ENCODE measurements at regions not wholly inside any gene's neighbourhood (a gene's known extent, or its start where the extent isn't known, plus 50 kb on each side); places are given as distances from the start of the nearest gene placed in this dataset.

DNA sequence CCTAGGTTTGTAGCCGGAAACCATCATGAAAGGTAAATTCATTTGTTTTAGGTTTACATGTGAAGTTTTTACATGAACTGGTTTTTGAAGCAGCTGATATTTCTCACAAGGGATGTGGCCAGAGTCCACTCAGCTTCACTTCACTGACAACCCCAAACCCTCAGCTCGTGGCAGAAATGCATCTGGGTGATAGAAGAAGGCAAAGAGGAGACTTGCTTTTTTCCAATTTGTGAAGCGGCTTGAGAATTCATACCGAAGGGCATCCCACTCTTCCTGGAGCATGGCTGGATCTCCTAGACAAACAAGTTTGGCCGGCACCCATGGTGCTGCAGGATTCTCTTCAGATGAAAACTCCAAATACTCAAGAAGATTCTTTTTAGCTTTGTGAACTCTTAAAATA is 392.8 kb upstream of the CNR1 start:
- DNase-seq (ENCODE audit: low read depth) = no peak

- DNase-seq (ENCODE audit: low read depth) = no peak
These were observed 390.5 kb upstream of the CNR1 start for GRCh38 chr6:88556663-88557062.

DNA sequence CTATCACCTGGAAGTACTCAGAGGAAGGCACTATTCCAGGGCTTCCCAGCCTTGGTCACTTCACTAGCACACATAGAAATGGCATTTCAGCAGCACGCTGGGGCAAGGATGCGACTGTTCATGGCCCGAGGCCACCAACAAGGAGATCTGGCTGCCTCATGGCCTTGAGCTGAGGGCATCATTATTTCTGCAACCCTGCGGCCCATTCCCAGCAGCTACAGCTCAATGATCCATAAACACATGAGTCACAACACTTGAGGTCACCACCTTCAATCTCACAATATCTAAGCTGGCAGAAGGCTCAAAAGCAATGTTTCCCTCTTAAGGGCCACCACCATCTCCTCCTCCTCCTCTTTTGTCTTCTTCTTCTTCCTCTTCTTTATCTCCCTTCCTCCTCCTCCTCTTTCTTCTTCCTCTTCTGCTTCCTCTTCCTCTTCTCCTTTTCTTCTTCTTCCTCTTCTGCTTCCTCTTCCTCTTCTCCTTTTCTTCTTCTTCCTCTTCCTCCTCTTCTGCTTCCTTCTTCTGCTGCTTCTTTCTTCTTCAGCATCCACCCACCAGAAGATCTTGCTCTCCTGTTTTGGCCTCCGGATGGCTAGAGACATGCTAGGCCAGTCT is 382.9 kb upstream of the CNR1 start:
- peak; percentile 6 for DNase-seq (ENCODE audit: low read depth)

GRCh38 chr6:88547768-88548167 is 381.6 kb upstream of the CNR1 start:
- DNase-seq (ENCODE audit: low read depth) = peak; percentile 32

GRCh38 chr6:88545991-88546390 is 379.8 kb upstream of the CNR1 start:
- no peak for DNase-seq (ENCODE audit: low read depth)

- DNase-seq (ENCODE audit: low read depth) = no peak
These were observed 379.0 kb upstream of the CNR1 start for GRCh38 chr6:88544986-88545612.

GRCh38 chr6:88539295-88539764 is 373.2 kb upstream of the CNR1 start:
- DNase-seq (ENCODE audit: low read depth) = no peak

DNA sequence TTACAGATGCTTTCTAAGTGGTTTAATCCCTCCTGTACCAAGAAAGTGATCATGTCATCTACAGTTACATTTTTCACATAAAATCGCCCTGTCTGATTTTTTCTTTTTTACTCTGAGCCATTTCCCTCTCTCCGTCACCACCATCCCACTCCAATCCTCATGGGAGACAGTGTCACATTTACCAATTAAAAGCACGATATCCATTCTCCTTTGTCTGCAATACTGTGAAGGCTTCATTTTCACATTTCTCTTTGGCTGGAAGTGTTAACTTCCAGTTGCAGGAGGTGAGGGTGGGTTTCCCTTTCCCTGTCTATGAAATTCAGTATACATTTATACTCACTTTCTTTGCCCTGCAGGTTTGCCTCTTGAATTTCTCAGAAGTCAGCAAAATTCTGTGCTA is 372.7 kb upstream of the CNR1 start:
- DNase-seq (ENCODE audit: low read depth) = no peak

DNA sequence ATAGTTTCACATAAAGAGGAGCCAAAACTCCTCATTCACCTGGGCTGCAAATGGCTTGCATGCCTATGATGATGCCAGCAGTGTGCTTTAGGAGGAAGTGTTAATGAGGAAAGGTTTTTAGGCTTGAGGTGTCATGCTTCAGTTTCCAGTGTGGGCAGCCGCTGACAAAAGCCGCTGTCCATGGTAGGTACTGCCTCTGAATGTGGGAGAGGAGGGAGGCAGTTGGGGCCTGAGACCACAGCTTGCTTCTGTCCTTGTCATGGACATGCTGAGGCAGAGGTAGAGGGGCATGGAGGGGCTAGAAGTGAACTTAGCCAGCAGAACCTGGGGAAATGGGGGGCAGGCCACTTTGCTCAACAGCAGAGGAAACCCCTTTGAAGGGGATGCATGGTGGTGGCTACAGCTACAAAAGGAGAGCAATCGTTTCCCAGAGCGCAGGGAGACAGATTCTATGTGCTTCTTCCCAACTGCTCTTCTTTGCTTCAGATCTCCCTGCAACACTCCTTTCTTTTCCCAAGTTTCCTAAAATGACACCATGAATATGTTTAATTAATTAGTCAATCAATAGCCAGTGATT is 372.1 kb upstream of the CNR1 start:
- no peak for DNase-seq (ENCODE audit: low read depth)

DNA sequence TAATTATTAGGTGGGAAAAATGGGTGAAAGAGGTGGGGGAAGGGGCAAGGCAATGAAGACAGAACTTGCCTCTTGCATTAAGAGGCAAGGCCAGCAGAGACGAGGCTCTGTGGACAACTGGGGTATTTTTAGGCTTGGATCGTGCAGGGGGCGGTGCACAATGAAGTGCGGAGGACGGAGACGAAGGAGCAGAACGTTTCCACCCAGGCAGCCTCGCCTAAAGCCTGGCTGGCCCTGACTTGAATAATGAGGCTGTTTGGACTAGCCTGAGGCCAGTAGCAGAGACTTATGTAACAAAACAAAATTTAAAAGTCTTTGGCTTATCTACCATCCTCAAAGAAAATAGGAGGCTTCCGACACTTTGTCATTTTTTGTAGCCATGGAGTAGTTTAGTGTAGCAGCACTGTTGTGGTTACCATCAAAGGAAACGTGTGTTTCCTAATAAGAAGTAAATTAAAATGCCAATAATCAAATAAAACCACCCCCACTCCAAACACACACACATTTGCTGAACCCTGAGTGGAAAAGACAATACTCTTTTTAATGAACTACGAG is 370.0 kb upstream of the CNR1 start:
- no peak for DNase-seq (ENCODE audit: low read depth)

DNA sequence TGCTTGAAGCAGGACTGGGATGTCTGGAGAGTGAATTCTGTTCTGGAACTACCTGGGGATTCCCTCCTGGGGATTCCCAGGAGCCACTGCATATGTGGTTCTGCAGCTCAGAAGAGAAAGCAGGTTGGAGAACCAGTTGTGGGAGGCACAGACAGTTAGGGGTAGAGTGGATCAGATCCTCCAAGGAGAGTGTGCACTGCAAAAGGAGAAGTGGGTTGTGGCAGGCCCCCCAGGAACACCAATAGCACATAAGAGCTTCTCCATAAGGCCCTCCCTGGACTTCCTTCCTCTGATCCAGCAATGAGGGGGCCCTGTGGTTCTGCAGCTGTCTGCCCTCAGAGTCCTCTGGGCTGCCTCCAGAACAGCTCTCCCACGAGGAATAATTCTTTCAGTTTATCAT is 369.2 kb upstream of the CNR1 start:
- no peak for DNase-seq (ENCODE audit: low read depth)

GRCh38 chr6:88532241-88532860 is 366.2 kb upstream of the CNR1 start:
- no peak for DNase-seq (ENCODE audit: low read depth)

DNA sequence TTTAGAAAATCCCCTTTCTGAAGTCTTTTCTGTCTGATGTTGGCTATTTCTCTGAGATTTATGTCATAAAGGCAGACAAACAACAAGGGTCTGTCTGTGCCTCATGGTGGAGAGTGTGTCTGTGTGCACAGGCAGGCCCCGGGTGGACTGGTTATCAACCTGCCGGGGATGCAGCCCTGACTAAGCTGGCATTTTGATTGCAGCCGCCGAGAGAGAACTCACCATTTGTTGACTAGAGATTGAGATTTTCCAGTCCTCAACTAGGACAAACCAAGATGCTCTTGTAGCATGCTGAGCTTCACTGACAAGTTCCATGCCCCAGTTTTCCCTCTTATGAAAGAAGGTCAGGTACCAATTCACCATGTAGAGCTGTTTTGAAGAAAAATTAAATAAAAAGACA is 363.6 kb upstream of the CNR1 start:
- DNase-seq (ENCODE audit: low read depth) = no peak

DNA sequence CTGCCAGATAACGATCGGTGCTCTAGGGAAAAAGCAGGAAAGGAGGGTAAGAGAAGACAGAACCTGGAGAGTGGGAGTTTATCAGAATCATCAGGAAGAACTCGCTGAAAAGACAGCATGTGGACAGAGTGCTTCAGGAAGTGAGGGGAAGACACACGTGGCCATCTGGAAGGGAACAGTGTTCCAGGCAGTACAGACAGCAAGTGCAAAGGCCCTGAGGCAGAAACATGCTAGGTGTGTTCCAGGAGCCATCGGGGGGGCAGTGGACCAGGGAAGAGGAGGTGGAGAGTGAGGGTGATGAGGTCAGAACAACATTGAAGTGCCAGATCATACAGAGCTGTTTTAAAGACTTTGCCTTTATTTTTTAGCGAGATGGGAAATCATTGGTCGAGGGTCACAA is 354.3 kb upstream of the CNR1 start:
- no peak for DNase-seq (ENCODE audit: low read depth)

DNA sequence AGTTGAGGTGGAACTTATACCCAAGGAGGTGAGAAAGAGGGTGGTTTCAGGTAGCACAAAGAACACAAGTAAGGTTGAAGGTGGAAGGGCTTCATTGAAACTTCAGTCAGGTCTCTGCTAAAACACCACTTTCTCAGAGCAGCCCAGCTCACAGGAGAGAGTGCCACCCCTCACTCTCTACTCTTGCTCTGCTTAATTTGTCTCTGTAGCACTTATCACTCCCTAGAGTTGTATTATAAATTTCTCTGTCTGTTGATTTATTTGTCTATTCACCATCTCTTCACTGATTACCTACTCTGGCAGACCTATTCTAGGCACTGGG is 353.8 kb upstream of the CNR1 start:
- no peak for DNase-seq (ENCODE audit: low read depth)

DNA sequence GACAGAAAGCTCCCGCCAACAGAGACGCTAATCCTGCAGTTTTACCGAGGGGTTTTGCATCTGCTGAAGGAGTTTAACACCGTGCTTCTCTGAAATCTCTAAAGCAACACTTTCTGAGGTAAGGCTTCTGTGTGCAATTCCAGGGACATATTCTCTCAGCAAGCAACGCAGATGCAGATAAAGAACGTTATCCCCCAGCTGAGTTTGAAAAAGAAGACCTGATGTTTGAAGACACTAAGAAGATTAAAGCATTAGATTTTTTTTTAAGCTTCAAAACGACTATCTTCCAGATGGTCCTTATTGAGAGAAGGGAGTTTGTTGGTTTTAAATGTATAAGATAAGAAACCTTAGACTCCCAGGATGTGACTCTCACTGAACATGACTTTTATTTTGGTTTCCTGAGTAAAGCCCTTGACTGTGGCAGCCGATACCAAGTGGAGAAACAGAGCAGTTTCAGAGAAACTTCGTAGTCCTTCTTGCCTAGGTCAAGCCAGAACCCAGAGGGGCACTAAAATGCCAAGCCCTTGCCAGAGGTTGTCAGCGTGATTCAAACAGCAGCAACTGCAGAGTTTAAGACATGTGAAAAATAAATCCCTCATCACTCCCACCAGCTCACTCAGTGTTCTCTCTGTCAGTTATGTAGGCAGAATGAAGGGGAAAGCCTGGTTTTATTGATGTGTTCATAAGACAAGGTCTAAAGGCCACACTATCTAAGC is 353.3 kb upstream of the CNR1 start:
- DNase-seq (ENCODE audit: low read depth) = no peak

DNA sequence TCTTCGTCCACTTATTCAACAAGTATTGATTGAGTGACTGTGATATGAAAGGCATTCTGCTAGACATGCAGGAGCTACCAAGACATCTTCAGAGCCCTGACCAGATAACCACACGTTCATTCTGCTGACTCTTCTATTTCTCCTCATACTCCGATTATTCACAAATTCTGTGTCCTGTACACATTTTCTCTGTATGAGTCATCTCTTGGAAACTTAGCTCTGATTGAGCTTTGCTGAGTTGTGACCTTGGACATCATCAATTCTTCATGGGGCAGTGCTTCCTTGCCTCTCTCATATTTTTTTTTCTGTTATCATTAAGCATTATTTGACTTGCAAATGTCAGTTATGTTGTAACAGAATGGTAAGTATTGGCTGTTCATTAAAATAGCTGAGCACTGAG is 351.6 kb upstream of the CNR1 start:
- no peak for DNase-seq (ENCODE audit: low read depth)

DNA sequence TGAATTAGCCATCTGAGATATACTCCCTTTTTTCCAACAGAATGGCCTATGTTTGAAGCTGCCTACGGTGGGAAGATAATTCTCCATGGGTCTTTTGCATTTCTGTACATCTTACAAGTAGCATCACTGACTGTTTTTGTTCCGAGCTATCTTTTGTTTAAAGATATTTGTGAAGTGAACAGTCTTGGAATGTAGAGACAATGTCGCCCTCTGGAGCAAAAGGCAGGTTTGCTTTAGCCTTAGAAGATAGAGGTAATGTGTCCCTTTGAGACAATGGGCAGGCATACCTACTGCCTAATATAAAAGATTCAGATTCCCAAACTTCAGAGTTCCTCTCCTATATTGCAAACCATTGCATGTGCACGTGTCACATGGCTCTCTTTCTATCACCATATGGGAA is 347.8 kb upstream of the CNR1 start:
- DNase-seq (ENCODE audit: low read depth) = no peak

DNA sequence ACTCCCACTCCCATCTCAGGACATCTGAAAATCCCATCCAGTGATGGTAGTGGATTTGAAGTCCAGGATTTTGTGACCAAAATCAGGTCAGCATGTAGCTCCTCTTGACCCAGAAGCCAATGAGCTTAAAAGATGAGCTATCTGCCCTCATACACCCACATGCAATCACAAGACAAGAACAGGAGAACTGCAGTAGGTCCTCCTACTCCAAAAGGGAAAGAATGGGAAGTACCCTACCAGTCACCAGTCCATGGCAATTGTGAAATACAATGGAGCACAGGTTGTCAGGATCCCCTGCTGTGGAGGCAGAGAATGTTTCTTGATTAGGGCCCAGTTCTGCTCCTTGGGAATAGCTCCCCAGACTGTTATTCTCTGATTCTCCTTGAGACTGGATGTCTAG is 347.3 kb upstream of the CNR1 start:
- DNase-seq (ENCODE audit: low read depth) = no peak

DNA sequence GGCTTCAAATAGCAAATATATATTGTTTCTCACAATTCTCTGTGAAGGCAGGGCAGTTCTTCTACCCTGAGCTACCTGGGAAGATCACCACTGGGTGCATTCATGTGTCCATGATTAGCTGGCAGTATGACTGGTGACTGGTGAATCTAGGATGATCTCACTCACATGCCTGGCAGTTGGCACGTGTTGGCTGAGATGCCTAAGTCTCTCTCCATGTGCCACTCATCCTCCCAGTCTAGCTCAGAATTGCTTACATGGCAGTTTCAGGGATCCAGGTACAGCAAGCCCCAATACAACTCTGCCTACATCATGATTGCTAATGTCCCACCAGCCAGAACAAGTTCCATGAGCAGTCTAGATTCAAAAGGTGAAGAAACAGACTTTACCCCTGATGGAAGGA is 346.8 kb upstream of the CNR1 start:
- DNase-seq (ENCODE audit: low read depth) = peak; percentile 35

DNA sequence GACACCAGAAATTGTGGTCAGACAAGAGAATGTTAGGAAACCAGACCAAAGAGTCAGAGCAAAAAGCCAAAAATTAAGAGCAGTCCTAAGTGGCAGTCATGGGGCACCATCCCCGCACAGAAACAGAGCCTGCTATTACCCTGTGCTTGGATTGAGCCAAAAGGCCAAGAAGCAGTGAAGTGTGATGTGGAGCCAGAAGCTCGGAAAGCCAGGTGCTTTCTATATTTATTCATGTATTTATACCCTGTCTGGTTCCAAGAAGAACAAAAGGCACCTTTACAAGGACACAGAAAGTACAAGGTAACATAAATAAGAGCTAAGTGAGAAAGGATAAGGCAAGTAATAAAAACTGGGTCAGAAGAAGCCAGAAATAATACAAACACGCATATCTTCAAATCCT is 336.2 kb upstream of the CNR1 start:
- no peak for DNase-seq (ENCODE audit: low read depth)

All from HT1080 (cell line).